A549 (cell line): ENCODE measurements at regions not wholly inside any gene's neighbourhood (a gene's known extent, or its start where the extent isn't known, plus 50 kb on each side); places are given as distances from the start of the nearest gene placed in this dataset.

Source experiments
- CTCF ChIP-seq: fragments of >200 bp; sonication (Bioruptor Twin); formaldehyde crosslinking; IDR thresholded peaks from 3 replicates; pipeline ENCODE4 v1.5.1; 2016
- HES2 ChIP-seq: fragments of >200 bp; sonication (Bioruptor Twin); formaldehyde crosslinking; IDR thresholded peaks from 2 replicates; pipeline ENCODE4 v1.6.1; 2016
- MYC ChIP-seq: IDR thresholded peaks from 2 replicates; pipeline ENCODE4 v1.6.1; 2012; ENCODE audit warnings: mild to moderate bottlenecking, inconsistent platforms, low read length, improper control_type of control experiment, borderline replicate concordance
- REST ChIP-seq: fragments of 200-600 bp; sonication (generic); IDR thresholded peaks from 2 replicates; pipeline ENCODE4 v1.6.1; 2016; ENCODE audit warnings: antibody characterized with exemption, mild to moderate bottlenecking, moderate library complexity
- SREBF2 ChIP-seq: fragments of 450-650 bp; IDR thresholded peaks from 2 replicates; pipeline ENCODE4 v1.6.1; 2014; ENCODE audit warnings: mild to moderate bottlenecking, moderate library complexity
- ZFP36 ChIP-seq: fragments of 450-650 bp; IDR thresholded peaks from 2 replicates; pipeline ENCODE4 v1.6.1; 2014; ENCODE audit warnings: borderline replicate concordance; ENCODE audit not compliant: partially characterized antibody

- TF ChIP-seq CTCF (no peak), SREBF2 (no peak), HES2 (no peak), MYC (no peak), ZFP36 (no peak), REST (no peak)
Observed at GRCh38 chr2:129762386-129763189, 216.9 kb upstream of the RAB6C start.
